Prostate gland (tissue), 2 donors: ENCODE measurements at regions not wholly inside any gene's neighbourhood (a gene's known extent, or its start where the extent isn't known, plus 50 kb on each side); places are given as distances from the start of the nearest gene placed in this dataset.

Experiments
- DNase-seq: peaks from one replicate; pipeline ENCODE4 v3.0.0-alpha.2; 2019; ENCODE audit warnings: low spot score
- H3K27ac ChIP-seq, 2 donors: fragments of 200-600 bp; sonication (generic); 2 replicates each; pipeline ENCODE4 v1.5.1; 2017 to 2019
- H3K27me3 ChIP-seq: fragments of 200-600 bp; sonication (generic); replicated peaks from 2 replicates; pipeline ENCODE4 v1.5.1; 2019; ENCODE audit not compliant: insufficient read depth
- H3K36me3 ChIP-seq, 2 donors: fragments of 200-600 bp; sonication (generic); 1 replicate in 1 of 2; 2 replicates in 1 of 2; pipeline versions ENCODE4 v1.5.1 to v1.8.1; 2017 to 2019
- H3K4me1 ChIP-seq: fragments of 200-600 bp; sonication (generic); replicated peaks from 2 replicates; pipeline ENCODE4 v1.5.1; 2019
- H3K4me3 ChIP-seq, 2 donors: fragments of 200-600 bp; sonication (generic); 2 replicates each; pipeline ENCODE4 v1.5.1; 2017 to 2019
- H3K9me3 ChIP-seq: fragments of 200-600 bp; sonication (generic); 2 replicates; pipeline ENCODE4 v1.5.1; 2017
- CTCF ChIP-seq, 4 experiments: fragments of 200-600 bp in 2 of 4; fragments of 450-650 bp in 2 of 4; sonication (generic) in 2 of 4; IDR thresholded peaks; 1 replicate in 3 of 4; 2 replicates in 1 of 4; pipeline ENCODE4 v1.5.1; 2016 to 2019; ENCODE audit warnings: antibody characterized with exemption in 4 of 4, mild to moderate bottlenecking in 2 of 4, moderate library complexity in 2 of 4
- POLR2A ChIP-seq: fragments of 450-650 bp; IDR thresholded peaks from one replicate; pipeline ENCODE4 v1.6.1; 2016; ENCODE audit warnings: antibody characterized with exemption, mild to moderate bottlenecking
- POLR2AphosphoS5 ChIP-seq: sonication (generic); formaldehyde crosslinking; IDR thresholded peaks from one replicate; pipeline ENCODE4 v1.6.1; 2017; ENCODE audit warnings: antibody characterized with exemption
- WGBS: methylation state at CpG from one replicate; pipeline ENCODE4 v1.1.5; 2018; 5-methylcytosine and 5-hydroxymethylcytosine counted together
- intact Hi-C: fragments of 100-400 bp; cut with DNase I; formaldehyde crosslinking; loops from one replicate; pipeline ENCODE4 v1.14.2; 2022

- Histone ChIP-seq H3K4me3 (no peak overlapping the region), H3K27ac (no peak overlapping the region), H3K9me3 (no peaks in the 10 kb centered on the region), H3K4me1 (no peaks in the 10 kb centered on the region), H3K27me3 (no peaks in the 10 kb centered on the region), H3K36me3 (no peaks in the 10 kb centered on the region)
- DNase-seq: no peak
- 44% methylated on average over 3 of the region's 3 CpGs for WGBS
- no peak for TF ChIP-seq POLR2AphosphoS5
- no peak for TF ChIP-seq POLR2A
- TF ChIP-seq CTCF (IDR thresholded peaks at IDR 0.05): no peak
- intact Hi-C loops: no loop called here
These were observed 443.3 kb downstream of the HAPSTR1 start for GRCh38 chr16:9534759-9535158.

GRCh38 chr16:9536905-9537304 lies 445.5 kb downstream of the HAPSTR1 start:
- intact Hi-C loops: no loop called here
- Histone ChIP-seq H3K4me1 (no peaks in the 10 kb centered on the region), H3K36me3 (no peaks in the 10 kb centered on the region), H3K9me3 (no peaks in the 10 kb centered on the region), H3K27me3 (no peaks in the 10 kb centered on the region), H3K4me3 (no peak overlapping the region), H3K27ac (no peak overlapping the region)
- TF ChIP-seq POLR2A (no peak), CTCF (IDR thresholded peaks at IDR 0.05) (no peak), POLR2AphosphoS5 (no peak)
- DNase-seq: no peak
- WGBS: 91% methylated on average over 3 of the region's 3 CpGs

GRCh38 chr16:9539346-9539745 lies 447.9 kb downstream of the HAPSTR1 start:
- no peak overlapping the region for H3K27ac ChIP-seq
- no peaks in the 10 kb centered on the region for H3K4me1 ChIP-seq
- H3K9me3 ChIP-seq: no peaks in the 10 kb centered on the region
- no peak for TF ChIP-seq POLR2A
- H3K36me3 ChIP-seq: no peaks in the 10 kb centered on the region
- WGBS: 97% methylated on average over 1 of the region's 1 CpG
- H3K4me3 ChIP-seq: no peak overlapping the region
- DNase-seq: no peak
- no peaks in the 10 kb centered on the region for H3K27me3 ChIP-seq
- intact Hi-C loops: no loop called here

GRCh38 chr16:9541723-9542122 lies 450.3 kb downstream of the HAPSTR1 start:
- Histone ChIP-seq H3K4me3 (no peak overlapping the region), H3K27me3 (no peaks in the 10 kb centered on the region), H3K4me1 (no peaks in the 10 kb centered on the region), H3K9me3 (no peaks in the 10 kb centered on the region), H3K36me3 (no peaks in the 10 kb centered on the region), H3K27ac (no peak overlapping the region)
- TF ChIP-seq POLR2A (no peak), POLR2AphosphoS5 (no peak), CTCF (IDR thresholded peaks at IDR 0.05) (no peak)
- DNase-seq: no peak
- intact Hi-C loops: no loop called here
- 81% methylated on average over 5 of the region's 5 CpGs for WGBS

- H3K4me3 ChIP-seq: no peak overlapping the region
- intact Hi-C loops: no loop called here
- TF ChIP-seq POLR2AphosphoS5: no peak
- no peak for TF ChIP-seq POLR2A
- TF ChIP-seq CTCF (IDR thresholded peaks at IDR 0.05): no peak
- no peaks in the 10 kb centered on the region for H3K9me3 ChIP-seq
- DNase-seq: no peak
- H3K36me3 ChIP-seq: no peaks in the 10 kb centered on the region
- no peak overlapping the region for H3K27ac ChIP-seq
- no peaks in the 10 kb centered on the region for H3K4me1 ChIP-seq
- H3K27me3 ChIP-seq: no peaks in the 10 kb centered on the region
- 70% methylated on average over 8 of the region's 8 CpGs for WGBS
These were observed 450.8 kb downstream of the HAPSTR1 start for GRCh38 chr16:9542165-9542755.
